VCaP (cell line): ENCODE measurements at regions not wholly inside any gene's neighbourhood (a gene's known extent, or its start where the extent isn't known, plus 50 kb on each side); places are given as distances from the start of the nearest gene placed in this dataset.

Experiments
- H3K27ac ChIP-seq: fragments of 450-650 bp; 2 replicates; pipeline ENCODE4 v1.5.1; 2017
- CTCF ChIP-seq: fragments of 450-650 bp; conservative IDR thresholded peaks from 2 replicates; pipeline ENCODE4 v1.5.1; 2017; ENCODE audit warnings: mild to moderate bottlenecking, moderate library complexity

GRCh38 chr3:59551834-59552233, 502.0 kb upstream of the CFAP20DC start:
- H3K27ac ChIP-seq: no peak overlapping the region
- no peak for TF ChIP-seq CTCF

GRCh38 chr3:59549962-59550361, 500.1 kb upstream of the CFAP20DC start:
- no peak overlapping the region for H3K27ac ChIP-seq
- TF ChIP-seq CTCF: no peak

GRCh38 chr3:59547874-59548273, 498.0 kb upstream of the CFAP20DC start:
- no peak overlapping the region for H3K27ac ChIP-seq
- TF ChIP-seq CTCF: no peak

- no peak overlapping the region for H3K27ac ChIP-seq
- TF ChIP-seq CTCF: no peak
Measured at GRCh38 chr3:59546522-59546921, 496.7 kb upstream of the CFAP20DC start.

GRCh38 chr3:59545374-59545773, 495.5 kb upstream of the CFAP20DC start:
- no peak for TF ChIP-seq CTCF
- no peak overlapping the region for H3K27ac ChIP-seq

- peak overlapping the region; percentile 69 for H3K27ac ChIP-seq
- no peak for TF ChIP-seq CTCF
Measured at GRCh38 chr3:59542276-59542675, 492.5 kb upstream of the CFAP20DC start.

- peak overlapping the region; percentile 69 for H3K27ac ChIP-seq
- TF ChIP-seq CTCF: no peak
Measured at GRCh38 chr3:59540696-59541095, 490.9 kb upstream of the CFAP20DC start.

- peak overlapping the region; percentile 69 for H3K27ac ChIP-seq
- TF ChIP-seq CTCF: no peak
Measured at GRCh38 chr3:59540241-59540640, 490.4 kb upstream of the CFAP20DC start.
